ENCODE measurements at regions not wholly inside any gene's neighbourhood (a gene's known extent, or its start where the extent isn't known, plus 50 kb on each side); places are given as distances from the start of the nearest gene placed in this dataset.

DNA sequence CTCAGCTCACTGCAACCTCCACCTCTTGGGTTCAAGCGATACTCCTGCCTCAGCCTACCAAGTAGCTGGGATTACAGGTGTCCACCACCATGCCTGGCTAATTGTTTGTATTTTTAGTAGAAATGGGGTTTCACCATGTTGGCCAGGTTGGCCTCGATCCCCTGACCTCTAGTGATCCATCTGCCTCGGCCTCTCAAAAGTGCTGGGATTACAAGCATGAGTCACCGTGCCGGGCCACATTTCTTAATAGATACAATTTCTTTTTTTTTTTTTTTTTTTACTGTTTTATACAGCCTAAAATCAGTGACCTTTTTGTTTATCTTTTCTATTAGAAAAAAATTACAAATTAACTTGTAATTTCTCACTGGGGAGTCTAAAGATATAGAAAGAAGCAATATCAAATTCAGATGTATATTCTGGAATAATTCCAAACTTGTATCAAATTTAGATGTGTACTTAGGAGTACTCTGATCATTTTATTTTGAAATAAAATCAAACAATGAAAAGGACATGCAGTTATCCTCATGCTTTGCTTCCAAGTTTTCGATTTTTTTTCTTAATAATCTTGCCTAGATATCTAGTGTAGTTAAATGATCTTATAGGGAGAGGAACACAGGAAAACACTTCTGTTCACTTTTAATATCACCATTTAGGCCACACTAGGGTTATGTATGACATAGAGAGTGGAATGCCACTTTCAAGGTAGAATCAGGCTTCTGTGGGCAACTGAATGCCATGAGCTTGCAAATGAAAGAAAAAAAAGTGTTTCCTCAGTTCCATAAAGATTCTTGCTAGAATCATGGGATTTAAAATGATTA, 1089.3 kb downstream of the SUCLG1 start (continued):
- TF ChIP-seq, protein P1, sequence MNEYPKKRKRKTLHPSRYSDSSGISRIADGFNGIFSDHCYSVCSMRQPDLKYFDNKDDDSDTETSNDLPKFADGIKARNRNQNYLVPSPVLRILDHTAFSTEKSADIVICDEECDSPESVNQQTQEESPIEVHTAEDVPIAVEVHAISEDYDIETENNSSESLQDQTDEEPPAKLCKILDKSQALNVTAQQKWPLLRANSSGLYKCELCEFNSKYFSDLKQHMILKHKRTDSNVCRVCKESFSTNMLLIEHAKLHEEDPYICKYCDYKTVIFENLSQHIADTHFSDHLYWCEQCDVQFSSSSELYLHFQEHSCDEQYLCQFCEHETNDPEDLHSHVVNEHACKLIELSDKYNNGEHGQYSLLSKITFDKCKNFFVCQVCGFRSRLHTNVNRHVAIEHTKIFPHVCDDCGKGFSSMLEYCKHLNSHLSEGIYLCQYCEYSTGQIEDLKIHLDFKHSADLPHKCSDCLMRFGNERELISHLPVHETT (CRISPR knock-in tag; conservative IDR thresholded peaks at IDR 0.05 in 1 of 2, IDR thresholded peaks at IDR 0.05 in 1 of 2) = no peak
- no peak for TF ChIP-seq HDAC6 (IDR thresholded peaks at IDR 0.05; ENCODE audit: low read depth, low read length)
- TF ChIP-seq RUNX1 (IDR thresholded peaks at IDR 0.05; ENCODE audit: low read depth) = no peak
- TF ChIP-seq, protein P2, sequence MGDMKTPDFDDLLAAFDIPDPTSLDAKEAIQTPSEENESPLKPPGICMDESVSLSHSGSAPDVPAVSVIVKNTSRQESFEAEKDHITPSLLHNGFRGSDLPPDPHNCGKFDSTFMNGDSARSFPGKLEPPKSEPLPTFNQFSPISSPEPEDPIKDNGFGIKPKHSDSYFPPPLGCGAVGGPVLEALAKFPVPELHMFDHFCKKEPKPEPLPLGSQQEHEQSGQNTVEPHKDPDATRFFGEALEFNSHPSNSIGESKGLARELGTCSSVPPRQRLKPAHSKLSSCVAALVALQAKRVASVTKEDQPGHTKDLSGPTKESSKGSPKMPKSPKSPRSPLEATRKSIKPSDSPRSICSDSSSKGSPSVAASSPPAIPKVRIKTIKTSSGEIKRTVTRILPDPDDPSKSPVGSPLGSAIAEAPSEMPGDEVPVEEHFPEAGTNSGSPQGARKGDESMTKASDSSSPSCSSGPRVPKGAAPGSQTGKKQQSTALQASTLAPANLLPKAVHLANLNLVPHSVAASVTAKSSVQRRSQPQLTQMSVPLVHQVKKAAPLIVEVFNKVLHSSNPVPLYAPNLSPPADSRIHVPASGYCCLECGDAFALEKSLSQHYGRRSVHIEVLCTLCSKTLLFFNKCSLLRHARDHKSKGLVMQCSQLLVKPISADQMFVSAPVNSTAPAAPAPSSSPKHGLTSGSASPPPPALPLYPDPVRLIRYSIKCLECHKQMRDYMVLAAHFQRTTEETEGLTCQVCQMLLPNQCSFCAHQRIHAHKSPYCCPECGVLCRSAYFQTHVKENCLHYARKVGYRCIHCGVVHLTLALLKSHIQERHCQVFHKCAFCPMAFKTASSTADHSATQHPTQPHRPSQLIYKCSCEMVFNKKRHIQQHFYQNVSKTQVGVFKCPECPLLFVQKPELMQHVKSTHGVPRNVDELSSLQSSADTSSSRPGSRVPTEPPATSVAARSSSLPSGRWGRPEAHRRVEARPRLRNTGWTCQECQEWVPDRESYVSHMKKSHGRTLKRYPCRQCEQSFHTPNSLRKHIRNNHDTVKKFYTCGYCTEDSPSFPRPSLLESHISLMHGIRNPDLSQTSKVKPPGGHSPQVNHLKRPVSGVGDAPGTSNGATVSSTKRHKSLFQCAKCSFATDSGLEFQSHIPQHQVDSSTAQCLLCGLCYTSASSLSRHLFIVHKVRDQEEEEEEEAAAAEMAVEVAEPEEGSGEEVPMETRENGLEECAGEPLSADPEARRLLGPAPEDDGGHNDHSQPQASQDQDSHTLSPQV (IDR thresholded peaks at IDR 0.05) = no peak
- no peak for TF ChIP-seq FOSL1 (tag; conservative IDR thresholded peaks at IDR 0.05)
- TF ChIP-seq SUPT5H (IDR thresholded peaks at IDR 0.05) = no peak
- TF ChIP-seq, protein P3, sequence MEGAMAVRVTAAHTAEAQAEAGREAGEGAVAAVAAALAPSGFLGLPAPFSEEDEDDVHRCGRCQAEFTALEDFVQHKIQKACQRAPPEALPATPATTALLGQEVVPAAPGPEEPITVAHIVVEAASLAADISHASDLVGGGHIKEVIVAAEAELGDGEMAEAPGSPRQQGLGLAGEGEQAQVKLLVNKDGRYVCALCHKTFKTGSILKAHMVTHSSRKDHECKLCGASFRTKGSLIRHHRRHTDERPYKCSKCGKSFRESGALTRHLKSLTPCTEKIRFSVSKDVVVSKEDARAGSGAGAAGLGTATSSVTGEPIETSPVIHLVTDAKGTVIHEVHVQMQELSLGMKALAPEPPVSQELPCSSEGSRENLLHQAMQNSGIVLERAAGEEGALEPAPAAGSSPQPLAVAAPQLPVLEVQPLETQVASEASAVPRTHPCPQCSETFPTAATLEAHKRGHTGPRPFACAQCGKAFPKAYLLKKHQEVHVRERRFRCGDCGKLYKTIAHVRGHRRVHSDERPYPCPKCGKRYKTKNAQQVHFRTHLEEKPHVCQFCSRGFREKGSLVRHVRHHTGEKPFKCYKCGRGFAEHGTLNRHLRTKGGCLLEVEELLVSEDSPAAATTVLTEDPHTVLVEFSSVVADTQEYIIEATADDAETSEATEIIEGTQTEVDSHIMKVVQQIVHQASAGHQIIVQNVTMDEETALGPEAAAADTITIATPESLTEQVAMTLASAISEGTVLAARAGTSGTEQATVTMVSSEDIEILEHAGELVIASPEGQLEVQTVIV (CRISPR knock-in tag; IDR thresholded peaks at IDR 0.05; ENCODE audit: borderline replicate concordance) = no peak
- TF ChIP-seq, protein P4, sequence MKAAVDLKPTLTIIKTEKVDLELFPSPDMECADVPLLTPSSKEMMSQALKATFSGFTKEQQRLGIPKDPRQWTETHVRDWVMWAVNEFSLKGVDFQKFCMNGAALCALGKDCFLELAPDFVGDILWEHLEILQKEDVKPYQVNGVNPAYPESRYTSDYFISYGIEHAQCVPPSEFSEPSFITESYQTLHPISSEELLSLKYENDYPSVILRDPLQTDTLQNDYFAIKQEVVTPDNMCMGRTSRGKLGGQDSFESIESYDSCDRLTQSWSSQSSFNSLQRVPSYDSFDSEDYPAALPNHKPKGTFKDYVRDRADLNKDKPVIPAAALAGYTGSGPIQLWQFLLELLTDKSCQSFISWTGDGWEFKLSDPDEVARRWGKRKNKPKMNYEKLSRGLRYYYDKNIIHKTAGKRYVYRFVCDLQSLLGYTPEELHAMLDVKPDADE (conservative IDR thresholded peaks at IDR 0.05; ENCODE audit: control insufficient read depth, low read depth, low read length) = no peak
- no peak for TF ChIP-seq MCM7 (IDR thresholded peaks at IDR 0.05)
- no peak for TF ChIP-seq SMC3 (conservative IDR thresholded peaks at IDR 0.05; ENCODE audit: insufficient read depth, low read depth, low read length)
